B cell (primary cell): ENCODE measurements at regions not wholly inside any gene's neighbourhood (a gene's known extent, or its start where the extent isn't known, plus 50 kb on each side); places are given as distances from the start of the nearest gene placed in this dataset.

ENCODE experiments used
- ATAC-seq: fragments of 200-7000 bp; cut with Tn5 transposase; one replicate; pipeline ENCODE4 v1.10.0; 2021; ENCODE audit warnings: low read depth, mild to moderate bottlenecking, moderate number of reproducible peaks, moderate library complexity
- CTCF ChIA-PET: fragments of 350-600 bp; sonication (Branson Sonifier 250); formaldehyde crosslinking; loops from one replicate; lab custom pipeline; 2021; ENCODE audit warnings: antibody characterized with exemption, inconsistent platforms; lab: Charles Lee
- POLR2A ChIA-PET: fragments of 350-600 bp; sonication (Branson Sonifier 250); formaldehyde crosslinking; loops from one replicate; lab custom pipeline; 2021; ENCODE audit warnings: antibody characterized with exemption; lab: Charles Lee
- DNase-seq: peaks from one replicate; pipeline ENCODE4 v3.0.0; 2013
- H2AFZ ChIP-seq: 2 replicates; pipeline ENCODE4 v1.6.1; 2012; ENCODE audit warnings: mild to moderate bottlenecking, low read depth, low read length; ENCODE audit not compliant: insufficient read depth, poor library complexity, severe bottlenecking
- H3K27ac ChIP-seq, 2 donors: 1 replicate in 1 of 2; 2 replicates in 1 of 2; pipeline ENCODE4 v1.5.1; 2012 to 2013; ENCODE audit warnings: low read length in 2 of 2, mild to moderate bottlenecking in 2 of 2, moderate library complexity in 1 of 2
- H3K27me3 ChIP-seq, 4 experiments: fragments of 200-600 bp in 1 of 4; sonication (generic) in 1 of 4; replicated peaks in 1 of 4; 1 replicate in 2 of 4; 2 replicates in 2 of 4; pipeline versions ENCODE4 v1.6.1 to v1.7.0; 2013 to 2016; ENCODE audit warnings: low read length in 3 of 4, mild to moderate bottlenecking in 2 of 4, mixed read lengths in 1 of 4, moderate library complexity in 1 of 4; ENCODE audit not compliant: insufficient read depth in 4 of 4, control insufficient read depth in 3 of 4; ENCODE audit errors: control extremely low read depth in 1 of 4
- H3K36me3 ChIP-seq, 2 experiments: replicated peaks in 1 of 2; 1 replicate in 1 of 2; 2 replicates in 1 of 2; pipeline versions ENCODE4 v1.6.1 to v1.7.1; 2013; ENCODE audit warnings: low read length in 1 of 2; ENCODE audit not compliant: insufficient read depth in 2 of 2, control insufficient read depth in 1 of 2; ENCODE audit errors: control extremely low read depth in 1 of 2, extremely low read depth in 1 of 2
- H3K4me1 ChIP-seq, 2 donors: fragments of 200-600 bp in 1 of 2; sonication (generic) in 1 of 2; 1 replicate in 1 of 2; 2 replicates in 1 of 2; pipeline versions ENCODE4 v1.5.1 to v1.6.1; 2013 to 2017; ENCODE audit warnings: low read length in 2 of 2; ENCODE audit not compliant: control insufficient read depth in 2 of 2, insufficient read depth in 2 of 2
- H3K4me2 ChIP-seq: replicated peaks from 2 replicates; pipeline ENCODE3; 2012; ENCODE audit warnings: mild to moderate bottlenecking, low read depth, low read length; ENCODE audit not compliant: poor library complexity, severe bottlenecking
- H3K4me3 ChIP-seq, 5 experiments: fragments of 200-600 bp in 1 of 5; sonication (generic) in 1 of 5; 1 replicate in 3 of 5; 2 replicates in 2 of 5; pipeline versions ENCODE4 v1.5.1 to v1.7.0; 2011 to 2016; ENCODE audit warnings: low read length in 4 of 5, mild to moderate bottlenecking in 4 of 5, low read depth in 2 of 5, control low read depth in 1 of 5, moderate library complexity in 1 of 5; ENCODE audit not compliant: insufficient read depth in 1 of 5; ENCODE audit errors: control extremely low read depth in 1 of 5, extremely low read depth in 1 of 5
- H3K79me2 ChIP-seq: fragments of 200-600 bp; sonication (generic); one replicate; pipeline ENCODE4 v1.6.0; 2016; ENCODE audit warnings: low read length; ENCODE audit not compliant: control insufficient read depth, insufficient read depth
- H3K9ac ChIP-seq: fragments of 200-600 bp; sonication (generic); 2 replicates; pipeline ENCODE4 v1.6.1; 2017; ENCODE audit warnings: mild to moderate bottlenecking, low read length, moderate library complexity
- H3K9me3 ChIP-seq, 3 donors: one replicate each; pipeline versions ENCODE4 v1.6.1 to v1.7.1; 2013; ENCODE audit warnings: low read length in 2 of 3; ENCODE audit not compliant: control insufficient read depth in 2 of 3, insufficient read depth in 1 of 3; ENCODE audit errors: control extremely low read depth in 1 of 3
- H4K20me1 ChIP-seq: 2 replicates; pipeline ENCODE4 v1.6.0; 2012; ENCODE audit warnings: mild to moderate bottlenecking, low read length; ENCODE audit not compliant: insufficient read depth, control insufficient read depth, poor library complexity, severe bottlenecking
- H3K27ac Mint-ChIP-seq: one replicate; pipeline ENCODE4 v1.8.0; 2021; ENCODE audit warnings: mixed read lengths
- H3K27me3 Mint-ChIP-seq: one replicate; pipeline ENCODE4 v1.8.0; 2021; ENCODE audit warnings: mixed read lengths
- H3K4me1 Mint-ChIP-seq: one replicate; pipeline ENCODE4 v1.8.0; 2021; ENCODE audit warnings: mixed read lengths
- H3K4me3 Mint-ChIP-seq: one replicate; pipeline ENCODE4 v1.8.0; 2021; ENCODE audit warnings: mixed read lengths
- H3K9me3 Mint-ChIP-seq: one replicate; pipeline ENCODE4 v1.8.0; 2022; ENCODE audit warnings: mixed read lengths; ENCODE audit not compliant: insufficient read depth
- EZH2 ChIP-seq: IDR thresholded peaks from 2 replicates; pipeline ENCODE4 v1.6.1; 2012; ENCODE audit warnings: borderline replicate concordance, low read depth, mild to moderate bottlenecking, moderate library complexity, low read length; ENCODE audit not compliant: insufficient read depth, poor library complexity, severe bottlenecking
- WGBS: methylation state at CpG from one replicate; pipeline ENCODE4 v1.1.5; 2013; ENCODE audit warnings: missing lambda C conversion rate; ENCODE audit not compliant: insufficient coverage; 5-methylcytosine and 5-hydroxymethylcytosine counted together
- intact Hi-C: fragments of 100-400 bp; cut with micrococcal nuclease; formaldehyde crosslinking; loops from one replicate; pipeline ENCODE4 v1.10.0; 2022
- TF ChIP-seq, protein P1 (sequence below): fragments of 200-600 bp; IDR thresholded peaks from one replicate; pipeline ENCODE4 v1.8.0; 2022; ENCODE audit warnings: antibody characterized with exemption, mild to moderate bottlenecking

DNA sequence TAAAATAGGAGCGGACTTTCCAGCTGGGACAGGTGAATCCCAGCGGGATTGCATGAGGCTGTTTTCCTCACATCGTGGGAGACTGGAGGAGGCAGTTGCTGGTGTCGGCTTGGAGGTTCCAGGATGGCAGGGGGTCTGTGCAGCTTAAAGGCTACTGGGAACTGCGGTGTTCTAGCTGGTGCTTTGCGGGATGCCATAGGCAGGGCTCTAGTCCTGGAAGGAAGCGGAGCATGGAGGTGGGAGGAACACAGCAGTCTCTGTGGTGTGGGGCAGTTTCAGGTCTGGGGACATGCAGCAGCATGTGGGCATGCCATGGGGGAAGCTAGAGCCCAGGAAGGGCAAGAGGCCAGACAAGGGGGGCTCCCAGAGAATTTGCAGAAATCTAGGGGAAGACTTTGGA lies 141.5 kb downstream of the NSG2 start:
- no peaks in the 10 kb centered on the region for H4K20me1 ChIP-seq
- no peak overlapping the region for H2AFZ ChIP-seq
- H3K27me3 ChIP-seq: no peaks in the 10 kb centered on the region
- peaks cover 0 to 4% (median 0%) of the 10 kb centered on the region in 3 donors for H3K9me3 ChIP-seq
- H3K27me3 Mint-ChIP-seq: no peaks in the 10 kb centered on the region
- H3K4me3 Mint-ChIP-seq: no peak overlapping the region
- intact Hi-C loops: no loop called here
- DNase-seq: no peak
- POLR2A ChIA-PET: no interaction called here
- no peaks in the 10 kb centered on the region for H3K4me1 Mint-ChIP-seq
- H3K4me3 ChIP-seq: no peak overlapping the region
- H3K4me2 ChIP-seq: no peak overlapping the region
- H3K4me1 ChIP-seq: no peaks in the 10 kb centered on the region
- H3K79me2 ChIP-seq: no peaks in the 10 kb centered on the region
- WGBS: 94% methylated on average over 7 of the region's 7 CpGs
- H3K27ac Mint-ChIP-seq: no peak overlapping the region
- H3K27ac ChIP-seq: no peak overlapping the region
- no peaks in the 10 kb centered on the region for H3K9me3 Mint-ChIP-seq
- CTCF ChIA-PET: no interaction called here
- no peaks in the 10 kb centered on the region for H3K36me3 ChIP-seq
- ATAC-seq: no peak
- no peak for TF ChIP-seq EZH2
- TF ChIP-seq, protein P1, sequence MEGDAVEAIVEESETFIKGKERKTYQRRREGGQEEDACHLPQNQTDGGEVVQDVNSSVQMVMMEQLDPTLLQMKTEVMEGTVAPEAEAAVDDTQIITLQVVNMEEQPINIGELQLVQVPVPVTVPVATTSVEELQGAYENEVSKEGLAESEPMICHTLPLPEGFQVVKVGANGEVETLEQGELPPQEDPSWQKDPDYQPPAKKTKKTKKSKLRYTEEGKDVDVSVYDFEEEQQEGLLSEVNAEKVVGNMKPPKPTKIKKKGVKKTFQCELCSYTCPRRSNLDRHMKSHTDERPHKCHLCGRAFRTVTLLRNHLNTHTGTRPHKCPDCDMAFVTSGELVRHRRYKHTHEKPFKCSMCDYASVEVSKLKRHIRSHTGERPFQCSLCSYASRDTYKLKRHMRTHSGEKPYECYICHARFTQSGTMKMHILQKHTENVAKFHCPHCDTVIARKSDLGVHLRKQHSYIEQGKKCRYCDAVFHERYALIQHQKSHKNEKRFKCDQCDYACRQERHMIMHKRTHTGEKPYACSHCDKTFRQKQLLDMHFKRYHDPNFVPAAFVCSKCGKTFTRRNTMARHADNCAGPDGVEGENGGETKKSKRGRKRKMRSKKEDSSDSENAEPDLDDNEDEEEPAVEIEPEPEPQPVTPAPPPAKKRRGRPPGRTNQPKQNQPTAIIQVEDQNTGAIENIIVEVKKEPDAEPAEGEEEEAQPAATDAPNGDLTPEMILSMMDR: no peak
- no peak overlapping the region for H3K9ac ChIP-seq

DNA sequence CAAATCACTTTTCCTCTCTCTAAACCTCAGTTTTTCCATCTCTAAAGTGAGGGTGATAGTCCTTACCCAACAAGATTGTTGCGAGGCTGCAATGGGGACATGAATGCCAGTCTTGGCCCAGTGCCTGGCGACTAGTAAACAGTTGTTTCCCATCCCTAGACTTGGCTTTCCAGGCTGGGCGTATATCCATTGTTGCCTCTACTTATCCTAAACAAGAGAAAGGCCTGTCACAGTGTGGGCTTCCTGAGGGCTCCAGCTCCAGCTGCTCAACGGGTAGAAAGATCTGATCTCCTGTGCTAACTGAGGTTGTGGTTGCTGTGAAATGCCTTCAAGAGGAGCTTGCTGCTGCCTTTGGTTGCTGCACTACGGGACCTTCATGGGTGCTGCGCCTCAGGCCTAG lies 142.0 kb downstream of the NSG2 start:
- ATAC-seq (no peak), DNase-seq (no peak)
- Histone ChIP-seq H3K4me1 (no peaks in the 10 kb centered on the region), H3K27me3 (no peaks in the 10 kb centered on the region), H3K27ac (no peak overlapping the region), H4K20me1 (no peaks in the 10 kb centered on the region), H3K9ac (no peak overlapping the region), H3K4me3 (no peak overlapping the region), H3K4me2 (no peak overlapping the region), H3K9me3 (peaks cover 0 to 4% (median 0%) of the 10 kb centered on the region in 3 donors), H2AFZ (no peak overlapping the region), H3K79me2 (no peaks in the 10 kb centered on the region), H3K36me3 (no peaks in the 10 kb centered on the region)
- Mint-ChIP-seq H3K4me1 (no peaks in the 10 kb centered on the region), H3K27me3 (no peaks in the 10 kb centered on the region), H3K9me3 (no peaks in the 10 kb centered on the region), H3K27ac (no peak overlapping the region), H3K4me3 (no peak overlapping the region)
- POLR2A ChIA-PET: no interaction called here
- CTCF ChIA-PET: no interaction called here
- intact Hi-C loops: no loop called here
- TF ChIP-seq, protein P1: no peak
- no peak for TF ChIP-seq EZH2
- WGBS: 90% methylated on average over 5 of the region's 6 CpGs
